ENCODE measurements at regions not wholly inside any gene's neighbourhood (a gene's known extent, or its start where the extent isn't known, plus 50 kb on each side); places are given as distances from the start of the nearest gene placed in this dataset.

GRCh38 chr14:26694521-26694920, 96.7 kb upstream of the NOVA1 start:
- ChIA-PET POLR2A (no interaction called here), CTCF (no interaction called here)
- peaks cover 0 to 3% (median 0%) of the 10 kb centered on the region in 3 donors for H3K9me3 ChIP-seq (ENCODE audit: control extremely low read depth in 1 of 3, control insufficient read depth in 2 of 3, insufficient read depth in 1 of 3, low read length in 2 of 3)
- intact Hi-C loops (cut with micrococcal nuclease): no loop called here
- H3K27ac ChIP-seq (ENCODE audit: low read length in 2 of 2): no peak overlapping the region
- no peaks in the 10 kb centered on the region for H3K27me3 ChIP-seq (replicated peaks in 1 of 4; ENCODE audit: control extremely low read depth in 1 of 4, control insufficient read depth in 3 of 4, insufficient read depth in 4 of 4, low read length in 3 of 4)
- H3K36me3 ChIP-seq (replicated peaks in 1 of 2; ENCODE audit: control extremely low read depth in 1 of 2, control insufficient read depth in 1 of 2, extremely low read depth in 1 of 2, insufficient read depth in 2 of 2, low read length in 1 of 2): no peaks in the 10 kb centered on the region
- H3K4me3 Mint-ChIP-seq: no peak overlapping the region
- ATAC-seq (ENCODE audit: low read depth) (no peak), DNase-seq (no peak)
- no peaks in the 10 kb centered on the region for H3K79me2 ChIP-seq (ENCODE audit: control insufficient read depth, insufficient read depth, low read length)
- no peaks in the 10 kb centered on the region for H3K4me1 Mint-ChIP-seq
- H3K4me1 ChIP-seq (ENCODE audit: control insufficient read depth in 2 of 2, insufficient read depth in 2 of 2, low read length in 2 of 2): no peaks in the 10 kb centered on the region
- TF ChIP-seq EZH2 (IDR thresholded peaks at IDR 0.05; ENCODE audit: borderline replicate concordance, insufficient read depth, low read depth, low read length, poor library complexity, severe bottlenecking) (no peak), CTCF (IDR thresholded peaks at IDR 0.05) (no peak)
- no peak overlapping the region for H2AFZ ChIP-seq (ENCODE audit: insufficient read depth, low read depth, low read length, poor library complexity, severe bottlenecking)
- no peak overlapping the region for H3K4me3 ChIP-seq (ENCODE audit: control extremely low read depth in 1 of 5, extremely low read depth in 1 of 5, insufficient read depth in 1 of 5, low read depth in 2 of 5, low read length in 4 of 5)
- no peaks in the 10 kb centered on the region for H4K20me1 ChIP-seq (ENCODE audit: control insufficient read depth, insufficient read depth, low read length, poor library complexity, severe bottlenecking)
- no peak overlapping the region for H3K9ac ChIP-seq (ENCODE audit: low read length)
- no peak overlapping the region for H3K4me2 ChIP-seq (replicated peaks; ENCODE audit: low read depth, low read length, poor library complexity, severe bottlenecking)
- H3K9me3 Mint-ChIP-seq (ENCODE audit: insufficient read depth): no peaks in the 10 kb centered on the region
- no peak overlapping the region for H3K27ac Mint-ChIP-seq
- no peaks in the 10 kb centered on the region for H3K27me3 Mint-ChIP-seq

GRCh38 chr14:26702721-26703230, 104.9 kb upstream of the NOVA1 start:
- POLR2A ChIA-PET: no interaction called here
- Histone ChIP-seq H2AFZ (ENCODE audit: insufficient read depth, low read depth, low read length, poor library complexity, severe bottlenecking) (no peak overlapping the region), H3K27me3 (replicated peaks in 1 of 4; ENCODE audit: control extremely low read depth in 1 of 4, control insufficient read depth in 3 of 4, insufficient read depth in 4 of 4, low read length in 3 of 4) (no peaks in the 10 kb centered on the region), H3K9ac (ENCODE audit: low read length) (no peak overlapping the region), H3K36me3 (replicated peaks in 1 of 2; ENCODE audit: control extremely low read depth in 1 of 2, control insufficient read depth in 1 of 2, extremely low read depth in 1 of 2, insufficient read depth in 2 of 2, low read length in 1 of 2) (no peaks in the 10 kb centered on the region), H4K20me1 (ENCODE audit: control insufficient read depth, insufficient read depth, low read length, poor library complexity, severe bottlenecking) (no peaks in the 10 kb centered on the region), H3K4me2 (replicated peaks; ENCODE audit: low read depth, low read length, poor library complexity, severe bottlenecking) (no peak overlapping the region), H3K27ac (ENCODE audit: low read length in 2 of 2) (no peak overlapping the region), H3K4me1 (ENCODE audit: control insufficient read depth in 2 of 2, insufficient read depth in 2 of 2, low read length in 2 of 2) (no peaks in the 10 kb centered on the region), H3K79me2 (ENCODE audit: control insufficient read depth, insufficient read depth, low read length) (no peaks in the 10 kb centered on the region), H3K9me3 (ENCODE audit: control extremely low read depth in 1 of 3, control insufficient read depth in 2 of 3, insufficient read depth in 1 of 3, low read length in 2 of 3) (no peaks in the 10 kb centered on the region), H3K4me3 (ENCODE audit: control extremely low read depth in 1 of 5, extremely low read depth in 1 of 5, insufficient read depth in 1 of 5, low read depth in 2 of 5, low read length in 4 of 5) (no peak overlapping the region)
- Mint-ChIP-seq H3K4me1 (no peaks in the 10 kb centered on the region), H3K27me3 (no peaks in the 10 kb centered on the region), H3K27ac (no peak overlapping the region), H3K4me3 (no peak overlapping the region), H3K9me3 (ENCODE audit: insufficient read depth) (no peaks in the 10 kb centered on the region)
- no CpG with 5 or more reads among the region's 4 CpGs for WGBS (ENCODE audit: insufficient coverage)
- no peak for TF ChIP-seq EZH2 (IDR thresholded peaks at IDR 0.05; ENCODE audit: borderline replicate concordance, insufficient read depth, low read depth, low read length, poor library complexity, severe bottlenecking)
- CTCF ChIA-PET: interaction anchor here (0.6 kb wide), 1 partner anchor 1964 kb away, joined by 3 read pairs; no protein-coding TSS in a partner anchor
- DNase-seq: no peak
- no peak for ATAC-seq (ENCODE audit: low read depth)
- intact Hi-C loops (cut with micrococcal nuclease): no loop called here
